H9 (cell line): ENCODE measurements at regions not wholly inside any gene's neighbourhood (a gene's known extent, or its start where the extent isn't known, plus 50 kb on each side); places are given as distances from the start of the nearest gene placed in this dataset.

Source experiments
- DNase-seq: peaks from one replicate; pipeline ENCODE4 v3.0.0-alpha.2; 2017
- H2AFZ ChIP-seq: one replicate; pipeline ENCODE4 v1.6.1; 2013; ENCODE audit warnings: mild to moderate bottlenecking, low read length, control low read depth, moderate library complexity
- H2AK5ac ChIP-seq: 2 replicates; pipeline ENCODE4 v1.6.1; 2013; ENCODE audit warnings: low read length, control low read depth, mixed read lengths; ENCODE audit not compliant: insufficient read length
- H2BK120ac ChIP-seq: one replicate; pipeline ENCODE4 v1.6.1; 2013; ENCODE audit warnings: low read depth, mild to moderate bottlenecking, low read length, control low read depth, inconsistent platforms; ENCODE audit not compliant: poor library complexity, severe bottlenecking
- H2BK12ac ChIP-seq: 2 replicates; pipeline ENCODE4 v1.6.1; 2013; ENCODE audit warnings: low read length, control low read depth, mixed read lengths, low read depth; ENCODE audit not compliant: insufficient read length
- H2BK15ac ChIP-seq: 2 replicates; pipeline ENCODE4 v1.6.1; 2013; ENCODE audit warnings: low read depth, low read length, control low read depth
- H2BK20ac ChIP-seq: one replicate; pipeline ENCODE4 v1.6.1; 2013; ENCODE audit warnings: low read depth, mild to moderate bottlenecking, low read length, control low read depth, inconsistent platforms; ENCODE audit not compliant: poor library complexity, severe bottlenecking
- H2BK5ac ChIP-seq: 2 replicates; pipeline ENCODE4 v1.6.1; 2013; ENCODE audit warnings: low read length, control low read depth, mixed read lengths; ENCODE audit not compliant: insufficient read length
- H3K14ac ChIP-seq: 2 replicates; pipeline ENCODE4 v1.6.1; 2013; ENCODE audit warnings: low read length, control low read depth; ENCODE audit not compliant: insufficient read depth
- H3K18ac ChIP-seq: 2 replicates; pipeline ENCODE4 v1.6.1; 2013; ENCODE audit warnings: low read depth, mild to moderate bottlenecking, mixed read lengths, low read length, control low read depth; ENCODE audit not compliant: insufficient read length
- H3K23ac ChIP-seq: 2 replicates; pipeline ENCODE4 v1.6.1; 2013; ENCODE audit warnings: low read length, control low read depth, mixed read lengths, low read depth; ENCODE audit not compliant: insufficient read length
- H3K23me2 ChIP-seq: 2 replicates; pipeline ENCODE4 v1.6.1; 2013; ENCODE audit warnings: low read depth, mild to moderate bottlenecking, mixed read lengths, low read length, control low read depth; ENCODE audit not compliant: insufficient read length, poor library complexity, severe bottlenecking
- H3K27ac ChIP-seq: 2 replicates; pipeline ENCODE4 v1.5.1; 2013; ENCODE audit warnings: low read length, control low read depth, mixed read lengths, low read depth; ENCODE audit not compliant: insufficient read length
- H3K27me3 ChIP-seq: 2 replicates; pipeline ENCODE4 v1.6.1; 2013; ENCODE audit warnings: low read length, control low read depth, inconsistent platforms; ENCODE audit not compliant: insufficient read depth
- H3K4ac ChIP-seq: 2 replicates; pipeline ENCODE4 v1.6.1; 2013; ENCODE audit warnings: low read depth, mild to moderate bottlenecking, control low read depth, inconsistent platforms, low read length, moderate library complexity
- H3K4me1 ChIP-seq: 2 replicates; pipeline ENCODE4 v1.6.1; 2013; ENCODE audit warnings: low read length, control low read depth, inconsistent platforms; ENCODE audit not compliant: insufficient read depth
- H3K4me2 ChIP-seq: 2 replicates; pipeline ENCODE4 v1.6.1; 2013; ENCODE audit warnings: low read length, control low read depth, mixed read lengths; ENCODE audit not compliant: insufficient read length, insufficient read depth
- H3K56ac ChIP-seq: 2 replicates; pipeline ENCODE4 v1.6.1; 2013; ENCODE audit warnings: low read depth, mild to moderate bottlenecking, mixed read lengths, low read length, control low read depth; ENCODE audit not compliant: insufficient read length
- H3K79me1 ChIP-seq: 2 replicates; pipeline ENCODE4 v1.6.1; 2013; ENCODE audit warnings: low read depth, mild to moderate bottlenecking, moderate library complexity, low read length, control low read depth, inconsistent platforms; ENCODE audit not compliant: insufficient read depth, poor library complexity, severe bottlenecking
- H3K79me2 ChIP-seq: 2 replicates; pipeline ENCODE4 v1.6.1; 2013; ENCODE audit warnings: low read length, control low read depth, inconsistent platforms; ENCODE audit not compliant: insufficient read depth
- H3K9ac ChIP-seq: 2 replicates; pipeline ENCODE4 v1.6.1; 2013; ENCODE audit warnings: low read length, control low read depth, mixed read lengths; ENCODE audit not compliant: insufficient read length; ENCODE audit errors: extremely low read depth
- H3K9me3 ChIP-seq: one replicate; pipeline ENCODE4 v1.6.1; 2013; ENCODE audit warnings: low read depth, low read length, inconsistent platforms; ENCODE audit not compliant: control insufficient read depth
- H3T11ph ChIP-seq: one replicate; pipeline ENCODE4 v1.6.1; 2013; ENCODE audit warnings: mild to moderate bottlenecking, low read length, control low read depth, inconsistent platforms
- H4K20me1 ChIP-seq: one replicate; pipeline ENCODE4 v1.6.1; 2013; ENCODE audit not compliant: control insufficient read depth, insufficient read length, insufficient read depth
- H4K5ac ChIP-seq: 2 replicates; pipeline ENCODE4 v1.6.1; 2013; ENCODE audit warnings: low read depth, mild to moderate bottlenecking, mixed read lengths, low read length, control low read depth; ENCODE audit not compliant: insufficient read length
- H4K8ac ChIP-seq: replicated peaks from 2 replicates; pipeline ENCODE4 v1.6.1; 2013; ENCODE audit warnings: low read length, control low read depth, mixed read lengths, low read depth; ENCODE audit not compliant: insufficient read length
- H4K91ac ChIP-seq: 2 replicates; pipeline ENCODE4 v1.6.1; 2013; ENCODE audit warnings: low read depth, mild to moderate bottlenecking, moderate library complexity, mixed read lengths, low read length, control low read depth; ENCODE audit not compliant: insufficient read length
- H3K27ac Mint-ChIP-seq, 3 experiments: 2 replicates in 2 of 3; 3 replicates in 1 of 3; pipeline ENCODE4 v1.8.0; 2020 to 2021; ENCODE audit warnings: mixed read lengths in 3 of 3, mild to moderate bottlenecking in 1 of 3, moderate library complexity in 1 of 3
- H3K27me3 Mint-ChIP-seq: 2 replicates; pipeline ENCODE4 v1.8.0; 2021; ENCODE audit warnings: low read depth, mild to moderate bottlenecking, moderate library complexity, mixed read lengths
- H3K36me3 Mint-ChIP-seq, 3 experiments: 2 replicates in 2 of 3; 3 replicates in 1 of 3; pipeline ENCODE4 v1.8.0; 2020 to 2021; ENCODE audit warnings: low read depth in 3 of 3, mixed read lengths in 3 of 3; ENCODE audit not compliant: insufficient read depth in 1 of 3
- H3K4me1 Mint-ChIP-seq, 2 experiments: 2 replicates each; pipeline ENCODE4 v1.8.0; 2020; ENCODE audit warnings: mixed read lengths in 2 of 2
- H3K4me3 Mint-ChIP-seq, 2 experiments: 2 replicates in 1 of 2; 3 replicates in 1 of 2; pipeline ENCODE4 v1.8.0; 2020 to 2021; ENCODE audit warnings: mild to moderate bottlenecking in 2 of 2, mixed read lengths in 2 of 2, moderate library complexity in 1 of 2
- H3K9me3 Mint-ChIP-seq, 2 experiments: 2 replicates in 1 of 2; 3 replicates in 1 of 2; pipeline ENCODE4 v1.8.0; 2020; ENCODE audit warnings: mild to moderate bottlenecking in 2 of 2, mixed read lengths in 2 of 2, moderate library complexity in 1 of 2
- CTCF ChIP-seq: fragments of 200-600 bp; sonication (generic); conservative IDR thresholded peaks from 3 replicates; pipeline ENCODE4 v1.8.0; 2021; ENCODE audit warnings: antibody characterized with exemption, mild to moderate bottlenecking

GRCh38 chr3:81874738-81875137, 113.3 kb upstream of the GBE1 start:
- H3K4me2 ChIP-seq: no peak overlapping the region
- no peaks in the 10 kb centered on the region for H3K4me1 Mint-ChIP-seq
- no peak overlapping the region for H2BK15ac ChIP-seq
- H2AK5ac ChIP-seq: no peak overlapping the region
- H3K9ac ChIP-seq: no peak overlapping the region
- no peak overlapping the region for H3T11ph ChIP-seq
- no peak overlapping the region for H3K4ac ChIP-seq
- H3K9me3 ChIP-seq: no peaks in the 10 kb centered on the region
- H3K79me1 ChIP-seq: no peaks in the 10 kb centered on the region
- no peaks in the 10 kb centered on the region for H4K20me1 ChIP-seq
- H3K18ac ChIP-seq: no peak overlapping the region
- peaks cover 27 to 37% of the 10 kb centered on the region in 2 experiments for H3K9me3 Mint-ChIP-seq
- H3K23ac ChIP-seq: no peak overlapping the region
- no peak overlapping the region for H3K14ac ChIP-seq
- H2BK12ac ChIP-seq: no peak overlapping the region
- H3K27ac ChIP-seq: no peak overlapping the region
- no peak overlapping the region for H2BK120ac ChIP-seq
- H3K23me2 ChIP-seq: no peaks in the 10 kb centered on the region
- H4K5ac ChIP-seq: no peak overlapping the region
- no peak for DNase-seq
- no peak overlapping the region for H2BK20ac ChIP-seq
- H3K4me1 ChIP-seq: no peaks in the 10 kb centered on the region
- peaks cover 11 to 25% (median 12%) of the 10 kb centered on the region in 3 experiments for H3K36me3 Mint-ChIP-seq
- H2BK5ac ChIP-seq: no peak overlapping the region
- no peaks in the 10 kb centered on the region for H3K27me3 Mint-ChIP-seq
- H3K27me3 ChIP-seq: no peaks in the 10 kb centered on the region
- no peak overlapping the region for H3K27ac Mint-ChIP-seq
- no peak overlapping the region for H2AFZ ChIP-seq
- TF ChIP-seq CTCF: no peak
- no peak overlapping the region for H3K4me3 Mint-ChIP-seq
- no peak overlapping the region for H4K8ac ChIP-seq
- H4K91ac ChIP-seq: no peak overlapping the region
- H3K79me2 ChIP-seq: no peaks in the 10 kb centered on the region
- H3K56ac ChIP-seq: no peak overlapping the region
